GM12878 (cell line): ENCODE measurements at regions not wholly inside any gene's neighbourhood (a gene's known extent, or its start where the extent isn't known, plus 50 kb on each side); places are given as distances from the start of the nearest gene placed in this dataset.

Experiments
- CHD2 ChIP-seq: IDR thresholded peaks from 2 replicates; pipeline ENCODE4 v1.6.1; 2011; ENCODE audit warnings: low read depth, low read length, improper control_type of control experiment, borderline replicate concordance
- CHD4 ChIP-seq: fragments of 200-600 bp; sonication (generic); IDR thresholded peaks from 2 replicates; pipeline ENCODE4 v1.6.1; 2016; ENCODE audit warnings: mild to moderate bottlenecking
- CREM ChIP-seq: IDR thresholded peaks from 2 replicates; pipeline ENCODE4 v1.6.1; 2014; ENCODE audit warnings: antibody characterized with exemption, low read depth
- CTCF ChIP-seq, 3 experiments: IDR thresholded peaks in 2 of 3; conservative IDR thresholded peaks in 1 of 3; 2 replicates each; pipeline ENCODE4 v1.5.1; 2011; ENCODE audit warnings: low read depth in 3 of 3, low read length in 3 of 3, mild to moderate bottlenecking in 3 of 3, control low read depth in 2 of 3, moderate library complexity in 2 of 3, inconsistent platforms in 1 of 3, mixed read lengths in 1 of 3; ENCODE audit not compliant: control insufficient read depth in 2 of 3, insufficient read depth in 1 of 3; ENCODE audit errors: extremely low read depth in 1 of 3
- FOS ChIP-seq: IDR thresholded peaks from 3 replicates; pipeline ENCODE4 v1.6.1; 2011; ENCODE audit warnings: borderline replicate concordance; ENCODE audit not compliant: insufficient read length; ENCODE audit errors: extremely low read depth
- FOXM1 ChIP-seq: IDR thresholded peaks from 2 replicates; pipeline ENCODE4 v1.6.1; 2012; ENCODE audit warnings: low read depth, mild to moderate bottlenecking, inconsistent platforms, low read length, moderate library complexity
- KLF5 ChIP-seq: fragments of 450-650 bp; IDR thresholded peaks from 2 replicates; pipeline ENCODE4 v1.6.1; 2014; ENCODE audit warnings: mild to moderate bottlenecking; ENCODE audit not compliant: partially characterized antibody
- MXI1 ChIP-seq: fragments of 150-350 bp; IDR thresholded peaks from 2 replicates; pipeline ENCODE4 v1.6.1; 2011; ENCODE audit warnings: low read depth, mild to moderate bottlenecking, inconsistent platforms, low read length, improper control_type of control experiment
- MYB ChIP-seq: fragments of 150-350 bp; IDR thresholded peaks from 2 replicates; pipeline ENCODE4 v1.6.1; 2014; ENCODE audit warnings: mild to moderate bottlenecking, low read depth, low read length, borderline replicate concordance
- MYC ChIP-seq: IDR thresholded peaks from 2 replicates; pipeline ENCODE4 v1.6.1; 2011; ENCODE audit warnings: mild to moderate bottlenecking, low read length, moderate library complexity, inconsistent platforms; ENCODE audit not compliant: insufficient read depth, insufficient replicate concordance, insufficient read length, severe bottlenecking
- POLR2A ChIP-seq: IDR thresholded peaks from 2 replicates; pipeline ENCODE4 v1.6.1; 2011; ENCODE audit warnings: low read depth, mild to moderate bottlenecking, low read length
- POLR2AphosphoS5 ChIP-seq: IDR thresholded peaks from 2 replicates; pipeline ENCODE4 v1.6.1; 2011; ENCODE audit warnings: mild to moderate bottlenecking, low read length, inconsistent platforms
- PRDM15 ChIP-seq: fragments of 450-650 bp; formaldehyde crosslinking; IDR thresholded peaks from 2 replicates; pipeline ENCODE4 v1.4.0; 2020; ENCODE audit warnings: mild to moderate bottlenecking, moderate library complexity
- RELA ChIP-seq: fragments of 450-650 bp; IDR thresholded peaks from 2 replicates; pipeline ENCODE4 v1.8.0; 2014; ENCODE audit warnings: borderline replicate concordance; ENCODE audit not compliant: partially characterized antibody

GRCh38 chr6:120557554-120557953 lies 776.7 kb downstream of the TBC1D32 start:
- TF ChIP-seq CTCF (IDR thresholded peaks at IDR 0.05 in 2 of 3, conservative IDR thresholded peaks at IDR 0.05 in 1 of 3; ENCODE audit: control insufficient read depth in 2 of 3, extremely low read depth in 1 of 3, insufficient read depth in 1 of 3, low read depth in 3 of 3, low read length in 3 of 3), result no peak
- TF ChIP-seq MXI1, result no peak
- TF ChIP-seq POLR2A, result no peak
- TF ChIP-seq PRDM15 (CRISPR knock-in tag), result no peak
- no peak for TF ChIP-seq CREM
- no peak for TF ChIP-seq FOXM1
- no peak for TF ChIP-seq KLF5
- TF ChIP-seq MYC, result no peak
- TF ChIP-seq CHD2, result no peak
- no peak for TF ChIP-seq MYB
- no peak for TF ChIP-seq CHD4
- TF ChIP-seq FOS, result no peak
- no peak for TF ChIP-seq RELA
- TF ChIP-seq POLR2AphosphoS5, result no peak
